ENCODE measurements at regions not wholly inside any gene's neighbourhood (a gene's known extent, or its start where the extent isn't known, plus 50 kb on each side); places are given as distances from the start of the nearest gene placed in this dataset.
A peak's percentile ranks its signal among the peaks of the same experiment; 100 is the strongest.

DNA sequence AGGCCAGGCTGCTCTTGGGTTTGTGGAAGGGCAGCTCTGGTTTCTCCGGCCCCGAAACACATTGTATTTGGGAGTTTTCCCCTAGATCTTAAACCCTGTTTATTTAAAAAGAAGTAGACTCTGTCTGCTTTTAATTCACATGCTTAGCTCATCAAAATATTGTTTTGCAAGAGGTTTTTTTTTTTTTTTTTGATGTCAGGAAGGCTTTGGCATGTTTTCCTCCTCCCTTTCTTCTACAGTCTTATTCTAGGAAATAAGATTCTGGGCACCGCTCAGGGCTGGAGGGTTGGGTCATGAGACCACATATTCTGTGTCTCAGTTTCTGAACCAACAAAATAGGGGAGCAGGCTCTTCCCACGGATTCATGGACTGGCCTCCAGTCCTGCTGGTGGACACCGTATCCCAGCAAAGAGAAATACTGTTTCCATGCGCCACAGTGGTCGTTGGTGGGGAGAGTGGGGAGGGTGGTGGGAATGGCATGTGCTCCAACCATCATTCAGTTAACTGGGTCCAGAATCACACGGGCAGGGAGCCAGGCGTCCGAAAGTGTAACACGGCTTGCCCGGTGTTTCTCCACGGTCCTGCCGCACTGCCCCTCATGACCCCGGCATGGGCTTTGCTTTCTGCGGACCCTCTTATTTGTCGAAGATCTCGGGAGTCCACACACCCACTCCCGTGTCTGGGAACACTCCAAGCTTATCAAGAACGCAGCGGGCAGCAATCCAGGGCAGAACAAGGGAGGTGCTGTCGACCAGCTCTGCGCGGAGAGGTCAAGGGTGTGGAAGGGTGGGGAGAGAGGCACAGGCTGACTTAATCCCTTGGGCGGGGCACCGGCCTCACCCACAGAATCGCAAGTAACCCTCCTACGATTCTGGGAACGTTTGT lies 176.7 kb downstream of the GLI2 start:
- H3K9me3 ChIP-seq (ENCODE audit: control insufficient read depth in 2 of 2, insufficient read depth in 1 of 2, low read length in 1 of 2): no peaks in the 10 kb centered on the region
- no peak overlapping the region for H3K27ac ChIP-seq (ENCODE audit: low read depth in 1 of 2, low read length in 1 of 2)
- peaks cover 0 to 5% of the 10 kb centered on the region in 2 donors for H3K4me1 ChIP-seq (ENCODE audit: control insufficient read depth in 2 of 2, insufficient read depth in 2 of 2, low read length in 2 of 2)
- no peaks in the 10 kb centered on the region for H3K36me3 ChIP-seq (ENCODE audit: control insufficient read depth in 2 of 2, insufficient read depth in 2 of 2, low read length in 1 of 2)
- H3K4me3 ChIP-seq (ENCODE audit: low read length in 2 of 2): no peak overlapping the region
- no peak for DNase-seq (ENCODE audit: low read depth in 6 of 9, low spot score in 9 of 9)
- 94% methylated on average over 29 of the region's 29 CpGs for WGBS
- no peaks in the 10 kb centered on the region for H3K27me3 ChIP-seq (ENCODE audit: control insufficient read depth in 2 of 2, insufficient read depth in 1 of 2, low read length in 1 of 2)

- H3K4me3 ChIP-seq (ENCODE audit: low read length in 2 of 2): no peak overlapping the region
- H3K36me3 ChIP-seq (ENCODE audit: control insufficient read depth in 2 of 2, insufficient read depth in 2 of 2, low read length in 1 of 2): no peaks in the 10 kb centered on the region
- H3K9me3 ChIP-seq (ENCODE audit: control insufficient read depth in 2 of 2, insufficient read depth in 1 of 2, low read length in 1 of 2): no peaks in the 10 kb centered on the region
- peaks cover 0 to 5% of the 10 kb centered on the region in 2 donors for H3K4me1 ChIP-seq (ENCODE audit: control insufficient read depth in 2 of 2, insufficient read depth in 2 of 2, low read length in 2 of 2)
- H3K27ac ChIP-seq (ENCODE audit: low read depth in 1 of 2, low read length in 1 of 2): no peak overlapping the region
- H3K27me3 ChIP-seq (ENCODE audit: control insufficient read depth in 2 of 2, insufficient read depth in 1 of 2, low read length in 1 of 2): no peaks in the 10 kb centered on the region
- WGBS: 93% methylated on average over 13 of the region's 13 CpGs
- DNase-seq (ENCODE audit: low read depth in 6 of 9, low spot score in 9 of 9): no peak
These were observed 178.5 kb downstream of the GLI2 start for GRCh38 chr2:120913972-120914838.

- DNase-seq (ENCODE audit: low read depth in 6 of 9, low spot score in 9 of 9): no peak
- Histone ChIP-seq H3K27ac (ENCODE audit: low read depth in 1 of 2, low read length in 1 of 2) (no peak overlapping the region), H3K4me3 (ENCODE audit: low read length in 2 of 2) (no peak overlapping the region), H3K9me3 (ENCODE audit: control insufficient read depth in 2 of 2, insufficient read depth in 1 of 2, low read length in 1 of 2) (no peaks in the 10 kb centered on the region), H3K27me3 (ENCODE audit: control insufficient read depth in 2 of 2, insufficient read depth in 1 of 2, low read length in 1 of 2) (no peaks in the 10 kb centered on the region), H3K4me1 (ENCODE audit: control insufficient read depth in 2 of 2, insufficient read depth in 2 of 2, low read length in 2 of 2) (peaks cover 0 to 5% of the 10 kb centered on the region in 2 donors), H3K36me3 (ENCODE audit: control insufficient read depth in 2 of 2, insufficient read depth in 2 of 2, low read length in 1 of 2) (no peaks in the 10 kb centered on the region)
- WGBS: 82% methylated on average over 17 of the region's 17 CpGs
These were observed 179.3 kb downstream of the GLI2 start for GRCh38 chr2:120914839-120915521.

- H3K27me3 ChIP-seq (ENCODE audit: control insufficient read depth in 2 of 2, insufficient read depth in 1 of 2, low read length in 1 of 2): no peaks in the 10 kb centered on the region
- no peaks in the 10 kb centered on the region for H3K36me3 ChIP-seq (ENCODE audit: control insufficient read depth in 2 of 2, insufficient read depth in 2 of 2, low read length in 1 of 2)
- H3K4me1 ChIP-seq (ENCODE audit: control insufficient read depth in 2 of 2, insufficient read depth in 2 of 2, low read length in 2 of 2): peaks cover 0 to 5% of the 10 kb centered on the region in 2 donors
- peak in 1 of 9 donors; percentile 5 for DNase-seq (ENCODE audit: low read depth in 6 of 9, low spot score in 9 of 9)
- H3K4me3 ChIP-seq (ENCODE audit: low read length in 2 of 2): no peak overlapping the region
- no peaks in the 10 kb centered on the region for H3K9me3 ChIP-seq (ENCODE audit: control insufficient read depth in 2 of 2, insufficient read depth in 1 of 2, low read length in 1 of 2)
- no peak overlapping the region for H3K27ac ChIP-seq (ENCODE audit: low read depth in 1 of 2, low read length in 1 of 2)
- 92% methylated on average over 3 of the region's 3 CpGs for WGBS
These were observed 180.0 kb downstream of the GLI2 start for GRCh38 chr2:120915670-120916069.

GRCh38 chr2:120916446-120916845 lies 180.8 kb downstream of the GLI2 start:
- Histone ChIP-seq H3K9me3 (ENCODE audit: control insufficient read depth in 2 of 2, insufficient read depth in 1 of 2, low read length in 1 of 2) (no peaks in the 10 kb centered on the region), H3K27me3 (ENCODE audit: control insufficient read depth in 2 of 2, insufficient read depth in 1 of 2, low read length in 1 of 2) (no peaks in the 10 kb centered on the region)

GRCh38 chr2:120917886-120918285 lies 182.2 kb downstream of the GLI2 start:
- Histone ChIP-seq H3K9me3 (ENCODE audit: control insufficient read depth in 2 of 2, insufficient read depth in 1 of 2, low read length in 1 of 2) (no peaks in the 10 kb centered on the region), H3K27me3 (ENCODE audit: control insufficient read depth in 2 of 2, insufficient read depth in 1 of 2, low read length in 1 of 2) (no peaks in the 10 kb centered on the region), H3K4me1 (ENCODE audit: control insufficient read depth in 2 of 2, insufficient read depth in 2 of 2, low read length in 2 of 2) (peaks cover 0 to 5% of the 10 kb centered on the region in 2 donors), H3K27ac (ENCODE audit: low read depth in 1 of 2, low read length in 1 of 2) (no peak overlapping the region), H3K36me3 (ENCODE audit: control insufficient read depth in 2 of 2, insufficient read depth in 2 of 2, low read length in 1 of 2) (no peaks in the 10 kb centered on the region), H3K4me3 (ENCODE audit: low read length in 2 of 2) (no peak overlapping the region)
- DNase-seq (ENCODE audit: low read depth in 6 of 9, low spot score in 9 of 9): no peak
- WGBS: 94% methylated on average over 4 of the region's 4 CpGs

More at GRCh38 chr2:120916446-120916845, 180.8 kb downstream of the GLI2 start:
- 94% methylated on average over 9 of the region's 9 CpGs for WGBS
- peaks cover 0 to 5% of the 10 kb centered on the region in 2 donors for H3K4me1 ChIP-seq (ENCODE audit: control insufficient read depth in 2 of 2, insufficient read depth in 2 of 2, low read length in 2 of 2)
- H3K36me3 ChIP-seq (ENCODE audit: control insufficient read depth in 2 of 2, insufficient read depth in 2 of 2, low read length in 1 of 2): no peaks in the 10 kb centered on the region
- no peak overlapping the region for H3K27ac ChIP-seq (ENCODE audit: low read depth in 1 of 2, low read length in 1 of 2)
- DNase-seq (ENCODE audit: low read depth in 6 of 9, low spot score in 9 of 9): no peak
- H3K4me3 ChIP-seq (ENCODE audit: low read length in 2 of 2): no peak overlapping the region

- Histone ChIP-seq H3K36me3 (ENCODE audit: control insufficient read depth in 2 of 2, insufficient read depth in 2 of 2, low read length in 1 of 2) (no peaks in the 10 kb centered on the region), H3K4me1 (ENCODE audit: control insufficient read depth in 2 of 2, insufficient read depth in 2 of 2, low read length in 2 of 2) (peaks cover 0 to 5% of the 10 kb centered on the region in 2 donors), H3K9me3 (ENCODE audit: control insufficient read depth in 2 of 2, insufficient read depth in 1 of 2, low read length in 1 of 2) (no peaks in the 10 kb centered on the region), H3K27me3 (ENCODE audit: control insufficient read depth in 2 of 2, insufficient read depth in 1 of 2, low read length in 1 of 2) (no peaks in the 10 kb centered on the region), H3K4me3 (ENCODE audit: low read length in 2 of 2) (no peak overlapping the region), H3K27ac (ENCODE audit: low read depth in 1 of 2, low read length in 1 of 2) (no peak overlapping the region)
- 94% methylated on average over 8 of the region's 8 CpGs for WGBS
- DNase-seq (ENCODE audit: low read depth in 6 of 9, low spot score in 9 of 9): no peak
These were observed 183.5 kb downstream of the GLI2 start for GRCh38 chr2:120919216-120919615.

DNA sequence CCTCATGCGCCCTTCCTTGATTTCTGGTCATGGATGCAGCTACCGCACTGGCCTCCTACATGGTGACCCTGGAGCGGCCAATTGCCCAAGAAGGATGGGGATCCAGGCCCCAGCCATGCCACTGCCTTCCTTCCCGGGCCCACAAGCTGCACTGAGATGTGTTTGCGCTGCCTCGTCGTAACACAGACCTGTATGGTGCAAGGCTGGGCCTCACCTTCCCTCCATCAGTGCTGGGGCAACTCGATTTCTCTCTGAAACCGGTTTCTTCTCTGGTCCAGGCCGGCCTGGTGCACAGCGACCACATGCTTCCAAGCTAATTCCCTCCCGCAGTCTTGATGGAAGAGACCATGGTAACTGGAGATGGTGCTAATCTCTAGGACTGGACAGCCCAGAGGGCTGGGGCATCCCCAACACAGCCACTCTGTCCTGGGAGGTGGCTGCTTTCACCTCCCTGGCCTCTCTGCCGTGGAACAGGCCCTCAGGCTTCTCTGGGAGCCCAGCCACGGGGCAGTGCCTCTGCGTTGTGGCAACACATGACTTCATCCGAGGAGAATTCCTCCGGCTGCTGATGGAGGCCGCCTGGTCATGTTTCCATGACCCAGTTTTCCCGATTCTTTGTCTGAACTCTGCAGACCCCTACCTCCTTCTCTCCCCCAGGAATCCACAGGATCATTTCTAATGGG lies 184.2 kb downstream of the GLI2 start:
- no peaks in the 10 kb centered on the region for H3K36me3 ChIP-seq (ENCODE audit: control insufficient read depth in 2 of 2, insufficient read depth in 2 of 2, low read length in 1 of 2)
- H3K4me1 ChIP-seq (ENCODE audit: control insufficient read depth in 2 of 2, insufficient read depth in 2 of 2, low read length in 2 of 2): peaks cover 0 to 3% of the 10 kb centered on the region in 2 donors
- no peak overlapping the region for H3K27ac ChIP-seq (ENCODE audit: low read depth in 1 of 2, low read length in 1 of 2)
- no peaks in the 10 kb centered on the region for H3K9me3 ChIP-seq (ENCODE audit: control insufficient read depth in 2 of 2, insufficient read depth in 1 of 2, low read length in 1 of 2)
- 94% methylated on average over 19 of the region's 19 CpGs for WGBS
- H3K27me3 ChIP-seq (ENCODE audit: control insufficient read depth in 2 of 2, insufficient read depth in 1 of 2, low read length in 1 of 2): no peaks in the 10 kb centered on the region
- DNase-seq (ENCODE audit: low read depth in 6 of 9, low spot score in 9 of 9): no peak
- H3K4me3 ChIP-seq (ENCODE audit: low read length in 2 of 2): no peak overlapping the region

All from thymus (tissue), 11 donors.